ENCODE measurements at regions not wholly inside any gene's neighbourhood (a gene's known extent, or its start where the extent isn't known, plus 50 kb on each side); places are given as distances from the start of the nearest gene placed in this dataset.
A peak's percentile ranks its signal among the peaks of the same experiment; 100 is the strongest.

DNA sequence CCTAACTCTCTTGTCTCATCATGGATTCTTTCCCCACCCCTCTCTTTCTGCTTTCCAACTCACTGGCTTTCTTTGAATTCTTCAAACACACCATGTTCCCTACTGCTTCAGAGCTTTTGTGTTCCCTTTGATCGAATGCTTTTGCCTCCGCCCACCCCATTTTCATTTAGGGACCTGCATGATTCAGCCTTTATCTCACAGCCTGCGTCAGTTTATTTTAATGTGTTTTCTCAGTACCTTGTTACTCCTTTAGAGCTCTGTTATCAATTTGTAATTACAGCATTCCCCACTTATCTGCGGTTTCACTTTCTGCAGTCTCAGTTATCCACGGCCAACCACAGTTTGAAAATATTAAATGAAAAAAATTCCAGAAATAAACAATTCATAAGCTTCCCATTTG lies 451.3 kb downstream of the METTL15 start:
- intact Hi-C loops (cut with micrococcal nuclease; ENCODE audit: unreplicated experiment), result no loop called here
- Mint-ChIP-seq H3K4me1 (ENCODE audit: low read depth, unreplicated experiment) (peaks cover 10% of the 10 kb centered on the region), H3K9me3 (ENCODE audit: low read depth, unreplicated experiment) (no peaks in the 10 kb centered on the region), H3K27me3 (ENCODE audit: unreplicated experiment) (no peaks in the 10 kb centered on the region), H3K4me3 (ENCODE audit: low read depth, unreplicated experiment) (no peak overlapping the region), H3K36me3 (ENCODE audit: insufficient read depth, unreplicated experiment) (no peaks in the 10 kb centered on the region), H3K27ac (ENCODE audit: unreplicated experiment) (peak overlapping the region; percentile 4)
- BruUV-seq (replicated peaks), result no TSS peak
- no peak for DNase-seq
- CTCF ChIA-PET, result interaction anchor here (0.6 kb wide), 1 partner anchor 470 kb away, joined by 3 read pairs; no protein-coding TSS in a partner anchor
- TF ChIP-seq, protein P1, sequence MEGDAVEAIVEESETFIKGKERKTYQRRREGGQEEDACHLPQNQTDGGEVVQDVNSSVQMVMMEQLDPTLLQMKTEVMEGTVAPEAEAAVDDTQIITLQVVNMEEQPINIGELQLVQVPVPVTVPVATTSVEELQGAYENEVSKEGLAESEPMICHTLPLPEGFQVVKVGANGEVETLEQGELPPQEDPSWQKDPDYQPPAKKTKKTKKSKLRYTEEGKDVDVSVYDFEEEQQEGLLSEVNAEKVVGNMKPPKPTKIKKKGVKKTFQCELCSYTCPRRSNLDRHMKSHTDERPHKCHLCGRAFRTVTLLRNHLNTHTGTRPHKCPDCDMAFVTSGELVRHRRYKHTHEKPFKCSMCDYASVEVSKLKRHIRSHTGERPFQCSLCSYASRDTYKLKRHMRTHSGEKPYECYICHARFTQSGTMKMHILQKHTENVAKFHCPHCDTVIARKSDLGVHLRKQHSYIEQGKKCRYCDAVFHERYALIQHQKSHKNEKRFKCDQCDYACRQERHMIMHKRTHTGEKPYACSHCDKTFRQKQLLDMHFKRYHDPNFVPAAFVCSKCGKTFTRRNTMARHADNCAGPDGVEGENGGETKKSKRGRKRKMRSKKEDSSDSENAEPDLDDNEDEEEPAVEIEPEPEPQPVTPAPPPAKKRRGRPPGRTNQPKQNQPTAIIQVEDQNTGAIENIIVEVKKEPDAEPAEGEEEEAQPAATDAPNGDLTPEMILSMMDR (IDR thresholded peaks at IDR 0.05; ENCODE audit: unreplicated experiment), result no peak

GRCh38 chr11:28547321-28547741 lies 439.1 kb downstream of the METTL15 start:
- TF ChIP-seq, protein P1 (IDR thresholded peaks at IDR 0.05; ENCODE audit: unreplicated experiment), result no peak
- BruUV-seq (replicated peaks), result no TSS peak
- Mint-ChIP-seq H3K4me1 (ENCODE audit: low read depth, unreplicated experiment) (no peaks in the 10 kb centered on the region), H3K27ac (ENCODE audit: unreplicated experiment) (no peak overlapping the region), H3K36me3 (ENCODE audit: insufficient read depth, unreplicated experiment) (no peaks in the 10 kb centered on the region), H3K9me3 (ENCODE audit: low read depth, unreplicated experiment) (no peaks in the 10 kb centered on the region), H3K4me3 (ENCODE audit: low read depth, unreplicated experiment) (no peak overlapping the region), H3K27me3 (ENCODE audit: unreplicated experiment) (no peaks in the 10 kb centered on the region)
- DNase-seq, result no peak
- CTCF ChIA-PET, result interaction anchor here (0.5 kb wide), 1 partner anchor 317 kb away, joined by 5 read pairs; no protein-coding TSS in a partner anchor
- intact Hi-C loops (cut with micrococcal nuclease; ENCODE audit: unreplicated experiment), result no loop called here

GRCh38 chr11:28545536-28545935 lies 437.3 kb downstream of the METTL15 start:
- no peaks in the 10 kb centered on the region for H3K27me3 Mint-ChIP-seq (ENCODE audit: unreplicated experiment)
- TF ChIP-seq, protein P1 (IDR thresholded peaks at IDR 0.05; ENCODE audit: unreplicated experiment), result no peak
- no peak for DNase-seq
- no peaks in the 10 kb centered on the region for H3K9me3 Mint-ChIP-seq (ENCODE audit: low read depth, unreplicated experiment)
- BruUV-seq (replicated peaks), result no TSS peak
- CTCF ChIA-PET, result no interaction called here
- H3K4me1 Mint-ChIP-seq (ENCODE audit: low read depth, unreplicated experiment), result no peaks in the 10 kb centered on the region
- H3K4me3 Mint-ChIP-seq (ENCODE audit: low read depth, unreplicated experiment), result no peak overlapping the region
- H3K36me3 Mint-ChIP-seq (ENCODE audit: insufficient read depth, unreplicated experiment), result no peaks in the 10 kb centered on the region
- H3K27ac Mint-ChIP-seq (ENCODE audit: unreplicated experiment), result no peak overlapping the region
- intact Hi-C loops (cut with micrococcal nuclease; ENCODE audit: unreplicated experiment), result no loop called here

GRCh38 chr11:28542561-28542960 lies 434.4 kb downstream of the METTL15 start:
- Mint-ChIP-seq H3K4me1 (ENCODE audit: low read depth, unreplicated experiment) (no peaks in the 10 kb centered on the region), H3K27ac (ENCODE audit: unreplicated experiment) (no peak overlapping the region), H3K9me3 (ENCODE audit: low read depth, unreplicated experiment) (no peaks in the 10 kb centered on the region), H3K27me3 (ENCODE audit: unreplicated experiment) (no peaks in the 10 kb centered on the region), H3K4me3 (ENCODE audit: low read depth, unreplicated experiment) (no peak overlapping the region), H3K36me3 (ENCODE audit: insufficient read depth, unreplicated experiment) (no peaks in the 10 kb centered on the region)
- DNase-seq, result no peak
- intact Hi-C loops (cut with micrococcal nuclease; ENCODE audit: unreplicated experiment), result no loop called here
- no TSS peak for BruUV-seq (replicated peaks)
- CTCF ChIA-PET, result no interaction called here
- TF ChIP-seq, protein P1 (IDR thresholded peaks at IDR 0.05; ENCODE audit: unreplicated experiment), result no peak

All from Calu3 (cell line).